HG02973 (cell line): ENCODE measurements at regions not wholly inside any gene's neighbourhood (a gene's known extent, or its start where the extent isn't known, plus 50 kb on each side); places are given as distances from the start of the nearest gene placed in this dataset.
"Not testable (repeated sequence)": the region's sequence is repeated elsewhere in the genome, so short reads cannot be mapped to it uniquely, and the experiment has no call there.

ENCODE experiments used
- ATAC-seq: cut with Tn5 transposase; IDR thresholded peaks from one replicate; pipeline ENCODE4 v1.9.1; 2021; ENCODE audit warnings: moderate library complexity; ENCODE audit not compliant: unreplicated experiment

GRCh38 chr6:137933696-137934095 lies 66.6 kb downstream of the TNFAIP3 start:
- no peak for ATAC-seq

- ATAC-seq = no peak
Measured at GRCh38 chr6:137936798-137937197, 69.7 kb downstream of the TNFAIP3 start.

GRCh38 chr6:137937834-137938233 lies 70.8 kb downstream of the TNFAIP3 start:
- ATAC-seq = no peak

GRCh38 chr6:137938770-137939379 lies 71.8 kb downstream of the TNFAIP3 start:
- ATAC-seq = no peak

GRCh38 chr6:137941995-137942394 lies 74.9 kb downstream of the TNFAIP3 start:
- ATAC-seq = no peak

- no peak for ATAC-seq
Measured at GRCh38 chr6:137942736-137943135, 75.7 kb downstream of the TNFAIP3 start.

- ATAC-seq = not testable (repeated sequence)
Measured at GRCh38 chr6:137944381-137944780, 77.3 kb downstream of the TNFAIP3 start.

GRCh38 chr6:137944793-137945498 lies 77.9 kb downstream of the TNFAIP3 start:
- ATAC-seq = peak; percentile 30

- ATAC-seq = peak; percentile 67
Measured at GRCh38 chr6:137949686-137950390, 82.8 kb downstream of the TNFAIP3 start.

- ATAC-seq = peak; percentile 40
Measured at GRCh38 chr6:137950581-137950980, 83.5 kb downstream of the TNFAIP3 start.

GRCh38 chr6:137951064-137951597 lies 84.1 kb downstream of the TNFAIP3 start:
- ATAC-seq = peak; percentile 46

GRCh38 chr6:137952247-137952646 lies 85.2 kb downstream of the TNFAIP3 start:
- no peak for ATAC-seq

- ATAC-seq = no peak
Measured at GRCh38 chr6:137953761-137954160, 86.7 kb downstream of the TNFAIP3 start.

GRCh38 chr6:137954253-137954652 lies 87.2 kb downstream of the TNFAIP3 start:
- ATAC-seq = no peak

- ATAC-seq = no peak
Measured at GRCh38 chr6:137956098-137956488, 89.0 kb downstream of the TNFAIP3 start.

- no peak for ATAC-seq
Measured at GRCh38 chr6:137957471-137957870, 90.4 kb downstream of the TNFAIP3 start.

- no peak for ATAC-seq
Measured at GRCh38 chr6:137958811-137959565, 91.9 kb downstream of the TNFAIP3 start.

- no peak for ATAC-seq
Measured at GRCh38 chr6:137962725-137963124, 95.7 kb downstream of the TNFAIP3 start.

GRCh38 chr6:137964876-137965275 lies 97.8 kb downstream of the TNFAIP3 start:
- ATAC-seq = no peak

- ATAC-seq = no peak
Measured at GRCh38 chr6:137967689-137968454, 100.8 kb downstream of the TNFAIP3 start.
